ENCODE measurements at regions not wholly inside any gene's neighbourhood (a gene's known extent, or its start where the extent isn't known, plus 50 kb on each side); places are given as distances from the start of the nearest gene placed in this dataset.

DNA sequence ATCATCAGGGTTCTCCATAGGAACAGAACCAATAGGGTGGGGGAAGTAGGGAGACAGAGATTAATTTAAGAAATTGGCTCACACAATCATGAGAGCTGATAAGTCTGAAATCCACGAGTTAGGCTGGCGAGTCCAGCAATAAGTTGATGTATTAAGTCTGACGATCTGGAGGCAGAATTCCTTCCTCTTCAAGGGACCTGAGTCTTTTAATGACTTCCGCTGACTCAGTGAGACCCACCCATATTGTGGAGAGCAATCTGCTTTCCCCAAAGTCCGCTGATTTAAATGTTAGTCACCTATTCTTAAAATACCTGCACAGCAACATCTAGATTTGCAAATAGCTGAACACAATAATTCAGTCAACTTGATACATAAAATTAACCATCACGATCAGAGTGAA is 97.8 kb downstream of the SPTSSA start:
- no peak for TF ChIP-seq EZH2 (IDR thresholded peaks at IDR 0.05; ENCODE audit: low read depth)
- TF ChIP-seq, protein P1, sequence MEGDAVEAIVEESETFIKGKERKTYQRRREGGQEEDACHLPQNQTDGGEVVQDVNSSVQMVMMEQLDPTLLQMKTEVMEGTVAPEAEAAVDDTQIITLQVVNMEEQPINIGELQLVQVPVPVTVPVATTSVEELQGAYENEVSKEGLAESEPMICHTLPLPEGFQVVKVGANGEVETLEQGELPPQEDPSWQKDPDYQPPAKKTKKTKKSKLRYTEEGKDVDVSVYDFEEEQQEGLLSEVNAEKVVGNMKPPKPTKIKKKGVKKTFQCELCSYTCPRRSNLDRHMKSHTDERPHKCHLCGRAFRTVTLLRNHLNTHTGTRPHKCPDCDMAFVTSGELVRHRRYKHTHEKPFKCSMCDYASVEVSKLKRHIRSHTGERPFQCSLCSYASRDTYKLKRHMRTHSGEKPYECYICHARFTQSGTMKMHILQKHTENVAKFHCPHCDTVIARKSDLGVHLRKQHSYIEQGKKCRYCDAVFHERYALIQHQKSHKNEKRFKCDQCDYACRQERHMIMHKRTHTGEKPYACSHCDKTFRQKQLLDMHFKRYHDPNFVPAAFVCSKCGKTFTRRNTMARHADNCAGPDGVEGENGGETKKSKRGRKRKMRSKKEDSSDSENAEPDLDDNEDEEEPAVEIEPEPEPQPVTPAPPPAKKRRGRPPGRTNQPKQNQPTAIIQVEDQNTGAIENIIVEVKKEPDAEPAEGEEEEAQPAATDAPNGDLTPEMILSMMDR (conservative IDR thresholded peaks at IDR 0.05): no peak
